Endothelial cell of umbilical vein (primary cell): ENCODE measurements at regions not wholly inside any gene's neighbourhood (a gene's known extent, or its start where the extent isn't known, plus 50 kb on each side); places are given as distances from the start of the nearest gene placed in this dataset.

Source experiments
- BruUV-seq: library from RNA; stranded (reverse); fragments of 400-500 nt; replicated peaks from 2 replicates; lab custom pipeline; 2021; lab: Mats Ljungman, UMichigan
- CTCF ChIA-PET: fragments of 300-600, 350-600 bp; sonication (Branson Sonifier 250); formaldehyde crosslinking; loops from one replicate; lab custom pipeline; 2021; ENCODE audit warnings: antibody characterized with exemption, inconsistent platforms; lab: Charles Lee
- POLR2A ChIA-PET: fragments of 300-600, 350-600 bp; sonication (Branson Sonifier 250); formaldehyde crosslinking; loops from one replicate; lab custom pipeline; 2021; ENCODE audit warnings: antibody characterized with exemption, inconsistent platforms; lab: Charles Lee
- DNase-seq: peaks from one replicate; pipeline ENCODE4 v3.0.0-alpha.2; 2011; ENCODE audit warnings: low read depth, low spot score
- FAIRE-seq: peaks from 2 replicates; lab custom pipeline; 2011; peaks lifted over from hg19 to GRCh38; lab: Jason Lieb, UNC
- H2AFZ ChIP-seq: 2 replicates; pipeline ENCODE4 v1.6.0; 2012; ENCODE audit warnings: low read depth, low read length, control low read depth, inconsistent platforms
- H3K27ac ChIP-seq: 2 replicates; pipeline ENCODE4 v1.5.1; 2011; ENCODE audit warnings: low read depth, mild to moderate bottlenecking, control low read depth, low read length, moderate library complexity; ENCODE audit not compliant: insufficient read depth
- H3K27me3 ChIP-seq, 2 experiments: 2 replicates each; pipeline versions ENCODE4 v1.6.0 to v1.6.1; 2011; ENCODE audit warnings: low read length in 2 of 2, mixed read lengths in 1 of 2; ENCODE audit not compliant: control insufficient read depth in 2 of 2, insufficient read depth in 2 of 2
- H3K36me3 ChIP-seq, 2 experiments: 2 replicates in 1 of 2; 3 replicates in 1 of 2; pipeline ENCODE4 v1.5.1; 2011; ENCODE audit warnings: low read length in 2 of 2, mild to moderate bottlenecking in 1 of 2, moderate library complexity in 1 of 2; ENCODE audit not compliant: control insufficient read depth in 2 of 2, insufficient read depth in 2 of 2; ENCODE audit errors: extremely low read depth in 1 of 2
- H3K4me1 ChIP-seq: 3 replicates; pipeline ENCODE4 v1.5.1; 2011; ENCODE audit warnings: mild to moderate bottlenecking, low read length; ENCODE audit not compliant: control insufficient read depth, insufficient read depth; ENCODE audit errors: extremely low read depth
- H3K4me2 ChIP-seq: 2 replicates; pipeline ENCODE4 v1.6.1; 2011; ENCODE audit warnings: low read length, control low read depth, mixed read lengths; ENCODE audit not compliant: insufficient read depth
- H3K4me3 ChIP-seq, 3 experiments: fragments of 200-600 bp in 1 of 3; sonication (generic), shearing (Covaris generic) in 1 of 3; replicated peaks in 1 of 3; 2 replicates each; pipeline ENCODE4 v1.5.1; 2011 to 2016; ENCODE audit warnings: control low read depth in 3 of 3, low read length in 3 of 3, mild to moderate bottlenecking in 2 of 3, inconsistent platforms in 1 of 3, low read depth in 1 of 3, moderate library complexity in 1 of 3; ENCODE audit not compliant: insufficient read depth in 1 of 3
- H3K79me2 ChIP-seq: 2 replicates; pipeline ENCODE4 v1.6.0; 2012; ENCODE audit warnings: low read length, inconsistent platforms; ENCODE audit not compliant: control insufficient read depth, insufficient read depth
- H3K9ac ChIP-seq: replicated peaks from 2 replicates; pipeline ENCODE3; 2011; ENCODE audit warnings: low read length, control low read depth; ENCODE audit not compliant: insufficient read depth; ENCODE audit errors: extremely low read depth
- H3K9me1 ChIP-seq: replicated peaks from 3 replicates; pipeline ENCODE4 v1.6.0; 2011; ENCODE audit warnings: mild to moderate bottlenecking, low read length; ENCODE audit not compliant: control insufficient read depth, insufficient read depth; ENCODE audit errors: extremely low read depth
- H3K9me3 ChIP-seq: replicated peaks from 2 replicates; pipeline ENCODE4 v1.5.1; 2012; ENCODE audit warnings: low read length, inconsistent platforms; ENCODE audit not compliant: control insufficient read depth, insufficient read depth
- H4K20me1 ChIP-seq: replicated peaks from 2 replicates; pipeline ENCODE3; 2011; ENCODE audit warnings: mild to moderate bottlenecking, low read length; ENCODE audit not compliant: control insufficient read depth, insufficient read depth; ENCODE audit errors: extremely low read depth
- EZH2 ChIP-seq: IDR thresholded peaks from 2 replicates; pipeline ENCODE4 v1.6.1; 2012; ENCODE audit warnings: borderline replicate concordance, low read depth, mild to moderate bottlenecking, moderate library complexity, low read length, inconsistent platforms; ENCODE audit not compliant: severe bottlenecking
- FOS ChIP-seq: IDR thresholded peaks from 2 replicates; pipeline ENCODE4 v1.6.1; 2011; ENCODE audit warnings: mild to moderate bottlenecking, low read length, moderate library complexity, borderline replicate concordance; ENCODE audit not compliant: insufficient read depth
- JUN ChIP-seq: IDR thresholded peaks from 2 replicates; pipeline ENCODE4 v1.6.1; 2011; ENCODE audit warnings: borderline replicate concordance, low read depth; ENCODE audit not compliant: insufficient read length, insufficient read depth
- dilution Hi-C: fragments of 300-500 bp; cut with MboI; formaldehyde crosslinking; loops from one replicate; pipeline ENCODE4 v1.15.0; 2019; ENCODE audit warnings: low sequenced_read_pairs; ENCODE audit not compliant: extremely low pct_ligation_motif_present
- intact Hi-C: fragments of 100-400 bp; cut with micrococcal nuclease; formaldehyde crosslinking; loops from one replicate; pipeline ENCODE4 v1.10.0; 2022
- TF ChIP-seq, protein P1 (sequence below): IDR thresholded peaks from 2 replicates; pipeline ENCODE4 v1.6.1; 2011; ENCODE audit not compliant: insufficient read depth, insufficient read length

- no peaks in the 10 kb centered on the region for H3K9me1 ChIP-seq
- no peak overlapping the region for H3K27ac ChIP-seq
- no peaks in the 10 kb centered on the region for H3K9me3 ChIP-seq
- CTCF ChIA-PET: no interaction called here
- H3K27me3 ChIP-seq: peaks cover 2 to 3% of the 10 kb centered on the region in 2 experiments
- TF ChIP-seq JUN (no peak), EZH2 (no peak), FOS (no peak)
- TF ChIP-seq, protein P1, sequence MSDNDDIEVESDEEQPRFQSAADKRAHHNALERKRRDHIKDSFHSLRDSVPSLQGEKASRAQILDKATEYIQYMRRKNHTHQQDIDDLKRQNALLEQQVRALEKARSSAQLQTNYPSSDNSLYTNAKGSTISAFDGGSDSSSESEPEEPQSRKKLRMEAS: no peak
- dilution Hi-C loops (no loop called here), intact Hi-C loops (no loop called here)
- no peaks in the 10 kb centered on the region for H3K4me1 ChIP-seq
- H2AFZ ChIP-seq: no peak overlapping the region
- no peaks in the 10 kb centered on the region for H3K79me2 ChIP-seq
- POLR2A ChIA-PET: no interaction called here
- no peak overlapping the region for H3K4me2 ChIP-seq
- H3K9ac ChIP-seq: no peak overlapping the region
- no peak overlapping the region for H3K4me3 ChIP-seq
- no peak for DNase-seq
- BruUV-seq: no TSS peak
- no peaks in the 10 kb centered on the region for H3K36me3 ChIP-seq
- FAIRE-seq: no peak
- H4K20me1 ChIP-seq: no peaks in the 10 kb centered on the region
Observed at GRCh38 chr18:24683925-24684324, 223.5 kb downstream of the HRH4 start.

GRCh38 chr18:24685254-24685959 lies 225.0 kb downstream of the HRH4 start:
- no peak for TF ChIP-seq JUN
- peaks cover 2 to 3% of the 10 kb centered on the region in 2 experiments for H3K27me3 ChIP-seq
- POLR2A ChIA-PET: no interaction called here
- intact Hi-C loops: no loop called here
- no peaks in the 10 kb centered on the region for H3K79me2 ChIP-seq
- H4K20me1 ChIP-seq: no peaks in the 10 kb centered on the region
- no peak overlapping the region for H3K4me2 ChIP-seq
- no peak overlapping the region for H2AFZ ChIP-seq
- no peaks in the 10 kb centered on the region for H3K4me1 ChIP-seq
- dilution Hi-C loops: no loop called here
- H3K9me1 ChIP-seq: no peaks in the 10 kb centered on the region
- BruUV-seq: no TSS peak
- no peaks in the 10 kb centered on the region for H3K9me3 ChIP-seq
- no peak for FAIRE-seq
- no peak overlapping the region for H3K27ac ChIP-seq
- no peak overlapping the region for H3K9ac ChIP-seq
- H3K4me3 ChIP-seq: no peak overlapping the region
- H3K36me3 ChIP-seq: no peaks in the 10 kb centered on the region
- DNase-seq: no peak
- CTCF ChIA-PET: no interaction called here
